HG03442 (cell line): ENCODE measurements at regions not wholly inside any gene's neighbourhood (a gene's known extent, or its start where the extent isn't known, plus 50 kb on each side); places are given as distances from the start of the nearest gene placed in this dataset.

Experiments
- ATAC-seq: cut with Tn5 transposase; IDR thresholded peaks from one replicate; pipeline ENCODE4 v1.9.1; 2021; ENCODE audit warnings: mild to moderate bottlenecking, moderate library complexity; ENCODE audit not compliant: unreplicated experiment

DNA sequence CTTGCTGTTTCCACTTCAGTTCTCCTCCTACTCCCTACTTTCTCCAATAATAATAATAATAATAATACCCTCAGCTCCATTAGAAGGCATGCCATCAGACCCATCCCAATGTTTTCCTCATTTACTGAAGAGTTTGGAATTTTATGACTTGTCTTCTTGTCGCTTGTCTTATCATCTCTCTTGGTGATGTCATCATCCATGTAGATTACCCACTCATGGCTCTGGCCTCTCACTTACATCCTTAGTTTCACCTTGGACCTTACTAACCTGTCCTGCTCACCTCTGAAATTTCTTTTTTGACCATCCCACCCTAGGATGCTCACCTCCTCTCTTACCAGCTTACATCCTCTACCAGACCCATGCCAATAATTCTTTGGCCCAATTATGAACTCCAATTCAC, 329.3 kb downstream of the ACTL7B start:
- ATAC-seq, result no peak

DNA sequence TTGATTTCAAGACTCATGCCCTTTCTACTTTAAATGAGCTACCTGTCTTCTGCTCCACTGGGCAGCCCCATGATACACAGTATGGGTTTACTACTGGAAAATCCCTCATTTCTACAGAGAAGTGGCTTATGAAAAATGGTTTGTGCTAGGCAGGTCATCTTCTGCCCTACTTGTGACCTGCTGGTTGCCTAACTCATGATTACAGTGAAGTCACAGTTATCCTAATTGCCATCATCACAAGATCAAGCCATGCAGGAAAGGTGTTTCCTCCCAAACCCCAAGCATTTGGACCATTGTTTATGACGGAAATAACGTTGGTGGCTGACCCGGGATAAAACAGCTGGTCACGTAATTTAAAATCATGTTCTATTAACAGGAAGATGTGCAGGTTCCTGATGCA, 330.6 kb downstream of the ACTL7B start:
- ATAC-seq, result no peak

- no peak for ATAC-seq
Observed at GRCh38 chr9:108521063-108521590, 334.7 kb downstream of the ACTL7B start.

- ATAC-seq, result no peak
Observed at GRCh38 chr9:108519437-108519836, 336.3 kb downstream of the ACTL7B start.

DNA sequence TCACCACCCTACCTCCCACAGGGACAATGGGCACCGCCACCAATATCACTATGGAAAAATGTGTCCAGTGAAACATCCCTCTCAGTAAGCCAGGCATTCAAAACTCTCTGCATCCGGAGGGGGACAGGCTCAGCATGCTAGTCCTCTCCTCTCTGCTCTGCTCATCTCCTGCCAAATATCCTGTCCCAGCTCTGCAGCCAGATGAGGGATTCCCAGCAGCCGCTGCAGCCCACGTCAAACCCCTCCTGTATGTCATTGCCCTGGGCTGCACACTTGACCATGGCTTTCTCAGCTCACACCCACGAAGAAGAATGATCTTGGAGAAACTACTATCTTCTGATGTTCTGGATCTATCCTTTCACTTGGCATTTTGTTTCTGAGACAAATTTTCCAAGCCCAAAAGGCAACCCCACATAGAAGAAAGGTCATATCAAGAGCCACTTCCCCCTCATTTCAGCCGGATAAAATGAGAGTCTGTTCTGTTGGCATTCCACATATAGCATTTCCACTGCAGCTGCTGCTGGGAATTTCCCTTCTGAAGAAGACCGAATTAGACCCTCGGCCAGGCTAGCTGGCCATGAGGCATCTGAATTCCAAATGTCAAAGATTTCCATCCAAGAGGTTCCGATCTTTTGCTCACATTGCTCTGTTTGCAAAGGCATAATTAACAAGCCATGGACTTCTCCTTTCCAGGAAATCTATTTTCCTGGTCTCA, 338.0 kb downstream of the ACTL7B start:
- no peak for ATAC-seq

GRCh38 chr9:108516391-108516790, 339.4 kb downstream of the ACTL7B start:
- no peak for ATAC-seq

- ATAC-seq, result no peak
Observed at GRCh38 chr9:108515856-108516255, 339.9 kb downstream of the ACTL7B start.

- ATAC-seq, result no peak
Observed at GRCh38 chr9:108512426-108513173, 343.2 kb downstream of the ACTL7B start.

DNA sequence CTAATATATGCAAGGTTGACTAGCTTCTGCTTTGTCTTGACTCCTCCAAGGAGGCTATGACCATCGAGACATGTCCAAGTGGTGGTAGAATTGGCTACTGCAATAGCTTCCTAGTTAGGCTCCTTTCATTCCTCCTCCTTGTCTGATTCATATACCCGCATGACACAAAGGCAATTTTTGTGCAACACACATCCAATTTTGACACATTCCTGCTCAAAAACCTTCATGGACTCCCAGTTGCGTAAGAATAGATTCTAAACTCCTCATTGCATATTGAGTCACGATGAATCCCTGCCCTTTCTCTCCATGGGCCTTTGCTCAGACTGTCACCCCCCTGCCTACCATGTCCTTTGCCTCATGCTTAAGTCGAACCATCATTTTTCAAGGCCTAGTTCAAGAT, 344.5 kb downstream of the ACTL7B start:
- ATAC-seq, result no peak

GRCh38 chr9:108496846-108497245, 358.9 kb downstream of the ACTL7B start:
- ATAC-seq, result no peak

GRCh38 chr9:108489567-108489966, 366.2 kb downstream of the ACTL7B start:
- ATAC-seq, result no peak

GRCh38 chr9:108486831-108487230, 369.0 kb downstream of the ACTL7B start:
- no peak for ATAC-seq

DNA sequence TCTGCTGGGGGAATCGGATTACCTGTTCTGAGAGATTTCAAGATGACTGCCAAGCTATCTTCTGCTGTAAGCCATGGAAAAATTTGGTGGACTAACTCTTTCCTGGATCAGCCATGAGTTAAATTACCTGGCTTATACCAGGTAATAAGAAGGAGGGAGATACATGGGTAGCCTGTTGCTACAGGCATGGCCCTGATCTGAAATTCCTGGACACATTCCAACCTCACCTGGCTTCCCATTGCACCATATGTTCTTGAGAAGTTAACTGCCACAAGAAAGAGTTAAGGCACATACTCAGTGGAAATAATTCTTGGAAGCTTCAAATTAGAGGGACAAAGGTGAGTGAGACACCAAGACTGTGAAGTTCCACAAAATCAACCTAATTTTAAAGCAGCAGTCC, 371.3 kb downstream of the ACTL7B start:
- no peak for ATAC-seq

DNA sequence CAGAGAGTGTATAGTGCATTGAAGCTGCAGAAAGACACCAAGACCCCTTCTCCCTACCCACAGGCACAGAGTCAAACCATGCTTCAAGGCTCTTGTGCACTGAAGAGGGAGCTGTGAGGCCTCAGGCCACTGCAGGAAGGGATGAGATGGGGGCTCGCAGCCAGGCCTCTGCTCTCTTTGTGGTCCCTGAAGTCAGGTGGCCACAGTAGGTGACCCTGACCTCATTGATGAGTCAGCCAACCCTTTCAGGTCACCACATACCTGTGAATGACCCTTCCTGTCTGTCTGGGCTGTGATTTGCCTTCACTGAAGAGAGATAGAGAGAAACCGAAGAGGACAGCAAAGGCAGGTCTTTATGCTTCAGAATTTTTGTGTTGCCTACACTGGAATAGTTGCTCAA, 372.1 kb downstream of the ACTL7B start:
- ATAC-seq, result no peak

GRCh38 chr9:108479989-108480652, 375.7 kb downstream of the ACTL7B start:
- no peak for ATAC-seq

- ATAC-seq, result peak; percentile 93
Observed at GRCh38 chr9:108478431-108479332, 377.1 kb downstream of the ACTL7B start.

GRCh38 chr9:108477529-108478006, 378.2 kb downstream of the ACTL7B start:
- no peak for ATAC-seq

GRCh38 chr9:108476574-108476973, 379.2 kb downstream of the ACTL7B start:
- ATAC-seq, result no peak

DNA sequence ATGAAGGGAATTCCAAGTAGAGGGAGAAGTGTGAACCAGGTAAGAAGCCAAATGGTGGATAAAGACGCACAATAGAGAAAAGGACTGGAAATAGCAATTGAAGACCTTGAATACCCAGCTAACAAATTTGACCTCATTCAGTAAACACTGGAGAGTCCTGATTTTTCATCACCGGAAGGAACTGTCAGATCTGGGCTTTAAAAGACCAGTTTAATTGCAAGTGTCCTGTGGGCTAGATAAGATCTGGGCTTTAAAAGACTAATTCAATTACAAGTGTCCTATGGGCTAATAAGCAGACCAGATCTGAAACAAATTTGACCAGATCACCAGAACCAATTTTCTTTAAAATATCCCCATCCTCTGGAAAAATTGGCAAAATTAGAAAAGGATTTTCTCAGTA, 380.0 kb downstream of the ACTL7B start:
- ATAC-seq, result no peak

GRCh38 chr9:108474356-108474755, 381.4 kb downstream of the ACTL7B start:
- ATAC-seq, result no peak
